ENCODE measurements at regions not wholly inside any gene's neighbourhood (a gene's known extent, or its start where the extent isn't known, plus 50 kb on each side); places are given as distances from the start of the nearest gene placed in this dataset.

GRCh38 chr6:12401200-12401599 lies 111.0 kb downstream of the EDN1 start:
- no peak for TF ChIP-seq CTCF (conservative IDR thresholded peaks at IDR 0.05; ENCODE audit: low read depth, low read length)
- TF ChIP-seq EZH2 (IDR thresholded peaks at IDR 0.05; ENCODE audit: borderline replicate concordance, low read depth, low read length, poor library complexity, severe bottlenecking): no peak
